ENCODE measurements at regions not wholly inside any gene's neighbourhood (a gene's known extent, or its start where the extent isn't known, plus 50 kb on each side); places are given as distances from the start of the nearest gene placed in this dataset.

- 55% methylated on average over 4 of the region's 4 CpGs for WGBS (ENCODE audit: low lambda C conversion rate, missing lambda C conversion rate)
- TF ChIP-seq CTCF (IDR thresholded peaks at IDR 0.05; ENCODE audit: poor library complexity) (peak; percentile 35), EZH2 (IDR thresholded peaks at IDR 0.05; ENCODE audit: borderline replicate concordance) (no peak)
- H4K20me1 ChIP-seq (ENCODE audit: insufficient read depth, poor library complexity, severe bottlenecking) = no peaks in the 10 kb centered on the region
- H3K79me2 ChIP-seq = no peaks in the 10 kb centered on the region
- no peak overlapping the region for H3K4me2 ChIP-seq
- H3K36me3 ChIP-seq (replicated peaks; ENCODE audit: insufficient read depth, low read depth) = no peaks in the 10 kb centered on the region
- H3K4me3 ChIP-seq = no peak overlapping the region
- no peaks in the 10 kb centered on the region for H3K27me3 ChIP-seq
- peak; percentile 54 for DNase-seq (ENCODE audit: low spot score)
- peak overlapping the region; percentile 74 for H3K27ac ChIP-seq
- peaks cover 3% of the 10 kb centered on the region for H3K4me1 ChIP-seq (ENCODE audit: insufficient read depth)
- no peak overlapping the region for H2AFZ ChIP-seq
- no peaks in the 10 kb centered on the region for H3K9me2 ChIP-seq (replicated peaks; ENCODE audit: insufficient read depth)
- no peaks in the 10 kb centered on the region for H3K9me3 ChIP-seq (ENCODE audit: low read depth)
Measured at GRCh38 chr20:12394786-12395185, 477.1 kb downstream of the BTBD3 start.

GRCh38 chr20:12395353-12395752 lies 477.7 kb downstream of the BTBD3 start:
- H4K20me1 ChIP-seq (ENCODE audit: insufficient read depth, poor library complexity, severe bottlenecking) = no peaks in the 10 kb centered on the region
- H3K27me3 ChIP-seq = no peaks in the 10 kb centered on the region
- no peaks in the 10 kb centered on the region for H3K79me2 ChIP-seq
- peaks cover 3% of the 10 kb centered on the region for H3K4me1 ChIP-seq (ENCODE audit: insufficient read depth)
- H3K36me3 ChIP-seq (replicated peaks; ENCODE audit: insufficient read depth, low read depth) = no peaks in the 10 kb centered on the region
- no peak for TF ChIP-seq EZH2 (IDR thresholded peaks at IDR 0.05; ENCODE audit: borderline replicate concordance)
- TF ChIP-seq EZH2phosphoT487 (IDR thresholded peaks at IDR 0.05; ENCODE audit: low read depth, severe bottlenecking, unreplicated experiment) = no peak
- no peak for TF ChIP-seq CTCF (IDR thresholded peaks at IDR 0.05; ENCODE audit: poor library complexity)
- H3K27ac ChIP-seq = peak overlapping the region; percentile 74
- H3K9me2 ChIP-seq (replicated peaks; ENCODE audit: insufficient read depth) = no peaks in the 10 kb centered on the region
- no peaks in the 10 kb centered on the region for H3K9me3 ChIP-seq (ENCODE audit: low read depth)
- H3K4me3 ChIP-seq = no peak overlapping the region
- WGBS (ENCODE audit: low lambda C conversion rate, missing lambda C conversion rate) = 58% methylated on average over 3 of the region's 3 CpGs
- H3K4me2 ChIP-seq = no peak overlapping the region
- peak; percentile 16 for DNase-seq (ENCODE audit: low spot score)
- H2AFZ ChIP-seq = no peak overlapping the region

- Histone ChIP-seq H2AFZ (no peak overlapping the region), H3K79me2 (no peaks in the 10 kb centered on the region), H3K4me3 (no peak overlapping the region), H4K20me1 (ENCODE audit: insufficient read depth, poor library complexity, severe bottlenecking) (no peaks in the 10 kb centered on the region), H3K27me3 (no peaks in the 10 kb centered on the region), H3K36me3 (replicated peaks; ENCODE audit: insufficient read depth, low read depth) (no peaks in the 10 kb centered on the region), H3K4me2 (no peak overlapping the region), H3K27ac (peak overlapping the region; percentile 74), H3K9me3 (ENCODE audit: low read depth) (no peaks in the 10 kb centered on the region), H3K4me1 (ENCODE audit: insufficient read depth) (peaks cover 3% of the 10 kb centered on the region), H3K9me2 (replicated peaks; ENCODE audit: insufficient read depth) (no peaks in the 10 kb centered on the region)
- DNase-seq (ENCODE audit: low spot score) = no peak
- TF ChIP-seq EZH2 (IDR thresholded peaks at IDR 0.05; ENCODE audit: borderline replicate concordance) (no peak), EZH2phosphoT487 (IDR thresholded peaks at IDR 0.05; ENCODE audit: low read depth, severe bottlenecking, unreplicated experiment) (no peak), CTCF (IDR thresholded peaks at IDR 0.05; ENCODE audit: poor library complexity) (no peak)
- WGBS (ENCODE audit: low lambda C conversion rate, missing lambda C conversion rate) = 86% methylated on average over 2 of the region's 2 CpGs
Measured at GRCh38 chr20:12395760-12396159, 478.1 kb downstream of the BTBD3 start.

Measured in hepatocyte (in vitro differentiated cells).